Loucy (cell line): ENCODE measurements at regions not wholly inside any gene's neighbourhood (a gene's known extent, or its start where the extent isn't known, plus 50 kb on each side); places are given as distances from the start of the nearest gene placed in this dataset.

Source experiments
- EZH2phosphoT487 ChIP-seq: fragments of 200-600 bp; IDR thresholded peaks from 2 replicates; pipeline ENCODE4 v1.6.1; 2018; ENCODE audit warnings: antibody characterized with exemption, mild to moderate bottlenecking, moderate library complexity, borderline replicate concordance
- TF ChIP-seq, protein P1 (sequence below): fragments of 200-600 bp; sonication (generic); conservative IDR thresholded peaks from 2 replicates; pipeline ENCODE4 v1.5.1; 2014; ENCODE audit warnings: mild to moderate bottlenecking, antibody characterized with exemption, low read length

DNA sequence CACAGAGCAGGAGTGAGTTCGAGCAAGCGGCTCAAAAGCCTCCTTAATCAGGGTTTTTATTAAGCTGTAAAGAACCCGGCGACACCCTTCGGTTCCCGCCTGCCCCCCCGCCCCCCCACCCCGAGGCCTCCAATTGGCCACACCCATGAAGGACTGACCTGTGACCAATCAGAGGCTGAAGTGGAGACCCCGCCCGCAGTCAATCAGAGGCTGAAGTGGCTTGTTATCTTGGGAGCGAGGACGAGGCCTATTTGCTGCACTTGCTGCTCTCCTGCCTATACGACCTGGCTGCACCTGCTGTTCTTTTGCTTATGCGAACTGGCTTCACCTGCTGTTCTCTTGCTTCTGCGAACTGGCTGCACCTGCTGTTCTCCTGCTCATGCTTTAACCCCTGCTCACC lies 844.9 kb downstream of the OLFM4 start:
- TF ChIP-seq, protein P1, sequence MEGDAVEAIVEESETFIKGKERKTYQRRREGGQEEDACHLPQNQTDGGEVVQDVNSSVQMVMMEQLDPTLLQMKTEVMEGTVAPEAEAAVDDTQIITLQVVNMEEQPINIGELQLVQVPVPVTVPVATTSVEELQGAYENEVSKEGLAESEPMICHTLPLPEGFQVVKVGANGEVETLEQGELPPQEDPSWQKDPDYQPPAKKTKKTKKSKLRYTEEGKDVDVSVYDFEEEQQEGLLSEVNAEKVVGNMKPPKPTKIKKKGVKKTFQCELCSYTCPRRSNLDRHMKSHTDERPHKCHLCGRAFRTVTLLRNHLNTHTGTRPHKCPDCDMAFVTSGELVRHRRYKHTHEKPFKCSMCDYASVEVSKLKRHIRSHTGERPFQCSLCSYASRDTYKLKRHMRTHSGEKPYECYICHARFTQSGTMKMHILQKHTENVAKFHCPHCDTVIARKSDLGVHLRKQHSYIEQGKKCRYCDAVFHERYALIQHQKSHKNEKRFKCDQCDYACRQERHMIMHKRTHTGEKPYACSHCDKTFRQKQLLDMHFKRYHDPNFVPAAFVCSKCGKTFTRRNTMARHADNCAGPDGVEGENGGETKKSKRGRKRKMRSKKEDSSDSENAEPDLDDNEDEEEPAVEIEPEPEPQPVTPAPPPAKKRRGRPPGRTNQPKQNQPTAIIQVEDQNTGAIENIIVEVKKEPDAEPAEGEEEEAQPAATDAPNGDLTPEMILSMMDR = no peak
- no peak for TF ChIP-seq EZH2phosphoT487
